T-helper 2 cell treated with Interferon-gamma antibody and Interleukin-4, amounts not matched to agents 100 ng/mL and 5 ng/mL, for 36 hours (primary cell): ENCODE measurements at regions not wholly inside any gene's neighbourhood (a gene's known extent, or its start where the extent isn't known, plus 50 kb on each side); places are given as distances from the start of the nearest gene placed in this dataset.

ENCODE experiments used
- intact Hi-C: fragments of 100-400 bp; cut with micrococcal nuclease; formaldehyde crosslinking; loops from one replicate; pipeline ENCODE4 v1.15.1; 2023

DNA sequence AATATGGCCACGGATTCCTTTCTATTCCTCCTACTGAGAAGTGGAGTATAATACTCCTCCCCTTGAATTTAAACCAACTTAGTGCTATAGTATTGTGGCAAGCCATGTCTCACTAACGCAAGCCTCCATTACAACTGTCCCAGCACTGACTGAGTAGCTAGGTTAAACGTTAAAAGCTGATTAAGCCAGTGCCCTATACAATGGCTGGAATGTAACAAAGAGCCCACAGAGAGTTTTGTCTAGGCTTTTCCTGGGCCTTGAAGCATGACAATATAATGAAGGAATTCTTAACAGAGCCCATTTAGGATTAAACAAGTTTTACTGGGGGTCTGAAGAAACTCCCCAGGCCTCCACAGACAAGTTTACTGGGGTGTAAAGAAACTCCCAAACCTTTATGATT is 254.5 kb upstream of the DACH1 start:
- intact Hi-C loops: no loop called here

DNA sequence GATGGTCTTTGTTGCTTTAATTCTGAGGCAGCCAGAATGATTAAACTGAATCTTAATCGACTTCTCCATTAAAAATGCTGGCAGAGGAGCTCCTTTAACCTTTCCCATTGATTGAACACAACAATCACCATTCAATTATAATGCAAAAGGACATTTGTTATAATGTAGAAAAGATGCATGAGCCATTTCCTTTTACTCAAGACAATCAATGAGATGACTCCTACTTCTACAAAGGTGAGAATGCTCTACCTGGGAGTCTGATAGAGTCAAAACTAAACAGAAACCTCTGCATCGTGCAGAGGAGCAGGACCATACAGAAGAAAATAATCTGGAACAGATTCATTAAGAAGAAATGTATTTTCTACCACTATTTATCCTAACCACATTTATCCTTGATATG is 253.6 kb upstream of the DACH1 start:
- intact Hi-C loops: no loop called here

DNA sequence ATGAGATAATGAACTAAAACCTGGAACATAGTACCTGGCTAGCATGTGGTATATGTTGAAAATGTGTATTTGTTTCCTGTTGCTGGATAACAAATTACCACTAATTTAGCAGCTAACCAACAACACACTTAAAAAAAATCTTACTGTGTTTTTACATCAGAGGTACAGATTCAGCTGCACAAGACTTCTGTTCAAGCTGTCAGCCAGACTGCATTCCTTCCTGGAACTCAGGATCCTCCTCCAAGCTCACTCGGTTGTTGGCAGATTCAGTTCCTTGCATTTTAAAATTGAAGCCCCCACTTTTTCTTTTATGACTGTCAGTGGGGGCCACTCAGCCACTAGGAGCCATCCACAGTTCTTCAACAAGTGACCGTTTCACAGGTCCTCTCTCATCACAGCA is 246.9 kb upstream of the DACH1 start:
- intact Hi-C loops: no loop called here

DNA sequence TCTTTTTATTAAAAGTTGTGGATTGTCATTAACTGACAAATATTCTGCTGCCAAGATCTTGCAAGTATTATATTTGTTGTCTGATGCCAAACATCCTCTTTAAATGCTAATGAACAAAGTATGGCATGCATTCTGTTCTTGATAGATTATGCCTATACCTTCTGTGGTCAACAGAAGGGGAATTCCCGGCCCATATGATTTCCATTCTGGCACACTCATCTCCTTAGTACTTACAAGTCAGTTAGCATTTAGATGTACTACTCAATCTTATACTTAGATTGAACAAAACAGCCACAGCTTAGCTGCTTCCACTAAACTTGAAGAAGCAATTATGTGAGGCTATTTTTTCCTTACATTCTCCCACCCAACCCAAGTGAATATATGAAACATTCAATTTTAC is 246.1 kb upstream of the DACH1 start:
- intact Hi-C loops: no loop called here

DNA sequence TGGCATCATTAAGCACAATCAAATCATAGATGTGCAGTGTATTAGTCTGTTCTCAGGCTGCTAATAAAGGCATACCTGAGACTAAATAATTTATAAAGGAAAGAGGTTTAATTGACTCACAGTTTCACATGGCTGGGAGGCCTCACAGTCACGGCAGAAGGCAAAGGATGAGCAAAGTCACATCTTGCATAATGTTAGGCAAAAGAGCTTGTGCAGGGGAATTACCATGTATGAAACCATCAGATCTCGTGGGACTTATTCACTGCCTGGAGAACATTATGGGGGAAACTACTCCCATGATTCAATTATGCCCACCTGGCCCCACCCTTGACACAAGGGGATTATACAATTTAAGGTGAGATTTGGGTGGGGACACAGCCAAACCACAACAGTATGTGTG is 245.2 kb upstream of the DACH1 start:
- intact Hi-C loops: no loop called here

DNA sequence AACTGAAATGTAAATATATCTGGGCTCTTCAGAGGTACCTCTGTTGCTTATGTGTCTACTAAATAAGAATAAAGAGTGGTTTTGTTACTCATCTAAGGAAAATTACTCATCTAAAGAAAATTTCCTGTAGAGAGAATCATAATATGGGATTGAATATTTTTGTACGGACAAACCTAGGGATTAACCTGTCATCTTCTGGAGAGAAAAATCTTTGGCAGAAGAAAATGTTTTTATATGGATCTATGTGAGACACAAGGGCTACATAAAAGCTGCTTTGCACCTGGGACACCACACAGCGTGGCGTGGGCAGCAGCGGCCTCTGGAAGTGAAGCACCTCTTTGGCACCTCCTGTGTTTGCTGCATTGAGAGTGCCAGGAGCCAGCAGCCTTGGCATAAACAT is 242.9 kb upstream of the DACH1 start:
- intact Hi-C loops: no loop called here

DNA sequence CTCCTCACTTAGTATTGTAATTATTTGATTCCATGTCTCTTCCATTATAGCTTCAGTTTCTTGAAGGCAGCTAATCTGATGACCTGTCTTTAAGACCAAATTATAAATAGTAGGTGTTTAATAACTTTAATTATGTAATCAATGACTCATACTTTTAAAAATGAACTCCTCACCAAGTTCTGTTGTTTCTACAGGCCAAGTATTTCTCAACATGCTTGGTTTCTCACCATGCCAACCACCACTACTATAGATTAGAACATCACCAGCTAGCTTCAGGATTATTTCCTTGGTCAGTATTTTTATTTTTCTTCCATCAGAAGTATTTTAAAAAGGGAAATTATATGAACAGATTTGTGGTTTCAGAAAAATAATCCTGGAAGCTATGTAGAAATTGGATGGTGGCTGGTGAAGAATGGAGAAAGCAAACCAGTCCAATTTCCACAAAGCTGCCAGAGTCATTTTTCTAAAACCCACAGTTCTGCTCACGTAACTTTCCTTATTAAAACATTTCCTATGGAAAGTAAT is 237.7 kb upstream of the DACH1 start:
- intact Hi-C loops: no loop called here

DNA sequence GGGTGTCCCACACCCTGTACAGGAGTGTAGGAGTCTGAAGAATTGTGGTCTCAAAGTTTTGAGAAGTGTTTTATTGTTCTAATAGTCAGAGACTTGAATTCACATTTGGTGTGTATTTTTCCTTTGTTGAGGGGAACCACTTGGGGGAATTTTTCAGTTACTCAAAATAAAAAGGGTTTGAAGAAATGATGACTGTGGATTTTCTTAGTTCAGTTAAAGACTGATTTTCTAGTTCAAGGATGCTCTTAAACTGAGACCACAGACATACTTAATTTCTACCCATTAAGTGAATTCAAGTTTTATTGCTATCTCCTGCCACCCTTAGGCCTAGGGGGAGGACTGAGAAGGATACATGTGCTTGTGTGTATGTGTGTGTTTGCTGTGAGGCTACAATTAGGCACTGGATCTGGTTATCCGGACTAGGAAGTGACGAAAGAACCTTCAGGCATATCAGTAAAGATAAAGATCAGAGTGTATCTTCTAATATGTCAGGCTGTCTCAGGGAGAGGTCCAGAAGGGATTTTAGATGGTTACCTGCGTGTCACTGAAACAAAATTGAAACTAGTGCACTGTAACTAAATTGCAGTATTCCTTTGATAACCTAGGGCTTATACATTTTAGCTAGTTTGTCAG is 234.9 kb upstream of the DACH1 start:
- intact Hi-C loops: no loop called here

DNA sequence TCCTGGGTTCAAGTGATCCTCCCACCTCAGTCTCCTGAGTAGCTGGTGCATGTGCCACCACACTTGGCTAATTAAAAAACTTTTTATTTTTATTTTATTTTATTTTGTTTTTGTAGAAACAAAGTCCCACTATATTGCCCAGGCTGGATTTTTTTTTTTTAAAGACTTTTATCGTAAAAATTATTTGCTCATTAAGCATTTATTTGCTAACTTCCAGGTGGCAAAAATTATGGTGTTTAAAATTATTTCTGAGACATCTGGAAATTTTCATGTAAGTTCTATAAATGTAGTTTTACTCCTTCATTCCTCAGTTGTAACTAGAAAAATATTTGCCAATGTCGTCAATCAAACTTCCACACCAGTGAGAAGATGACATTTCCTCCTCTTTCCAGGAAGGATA is 233.3 kb upstream of the DACH1 start:
- intact Hi-C loops: no loop called here

DNA sequence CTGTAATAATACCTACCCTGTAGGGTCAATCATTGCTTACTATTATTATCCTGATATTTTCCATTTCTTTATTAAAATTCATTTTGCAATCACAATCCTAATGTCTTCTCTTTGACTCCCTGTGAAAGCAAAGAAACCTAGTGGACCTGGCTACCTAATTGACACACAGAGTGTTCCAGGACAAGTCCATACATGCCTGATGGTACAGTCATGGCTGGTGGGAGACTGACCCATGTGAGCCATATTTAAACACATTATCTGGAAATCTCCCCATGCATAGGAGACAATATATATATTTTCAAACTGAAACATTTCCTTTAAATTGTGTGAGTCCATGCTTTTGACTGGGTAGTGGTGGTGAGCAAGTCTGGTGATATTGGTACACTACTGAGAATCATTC is 230.6 kb upstream of the DACH1 start:
- intact Hi-C loops: no loop called here

DNA sequence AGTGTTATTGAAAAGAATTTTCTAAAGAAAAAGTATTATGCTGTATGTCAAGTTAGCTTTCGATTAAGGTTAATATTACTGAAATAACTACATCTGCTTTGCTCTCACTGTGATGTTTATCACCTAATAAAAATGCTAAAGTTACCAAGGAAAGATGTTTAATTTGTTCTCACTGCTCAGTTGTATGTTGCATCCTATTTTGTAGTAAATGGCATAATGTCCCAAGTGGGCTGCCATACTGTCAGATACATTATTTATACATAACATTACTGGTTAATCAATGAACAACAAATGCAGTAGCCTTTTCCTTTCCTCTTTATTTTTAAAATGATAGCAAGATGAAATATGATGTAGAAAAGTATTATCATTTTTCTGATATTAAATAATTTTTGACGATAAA is 226.3 kb upstream of the DACH1 start:
- intact Hi-C loops: no loop called here

DNA sequence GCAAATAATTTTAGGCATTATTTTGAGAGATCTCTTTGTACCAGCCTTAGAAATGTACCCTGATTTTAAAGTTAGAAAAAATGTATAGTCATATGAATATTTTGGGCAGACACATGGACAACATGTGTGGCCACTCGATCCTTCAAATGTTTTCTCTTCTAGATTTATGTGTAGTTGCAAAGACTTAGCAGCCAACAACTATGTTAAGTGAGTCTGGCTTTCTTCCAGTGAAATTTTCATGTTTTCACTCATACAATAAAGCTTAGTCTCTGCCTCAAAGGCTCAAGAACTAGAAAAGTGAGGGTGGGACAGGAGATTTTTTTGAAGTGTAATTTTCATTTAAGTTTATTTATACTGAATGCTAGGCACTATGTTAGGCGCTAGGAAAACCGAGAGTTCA is 207.7 kb upstream of the DACH1 start:
- intact Hi-C loops: no loop called here

DNA sequence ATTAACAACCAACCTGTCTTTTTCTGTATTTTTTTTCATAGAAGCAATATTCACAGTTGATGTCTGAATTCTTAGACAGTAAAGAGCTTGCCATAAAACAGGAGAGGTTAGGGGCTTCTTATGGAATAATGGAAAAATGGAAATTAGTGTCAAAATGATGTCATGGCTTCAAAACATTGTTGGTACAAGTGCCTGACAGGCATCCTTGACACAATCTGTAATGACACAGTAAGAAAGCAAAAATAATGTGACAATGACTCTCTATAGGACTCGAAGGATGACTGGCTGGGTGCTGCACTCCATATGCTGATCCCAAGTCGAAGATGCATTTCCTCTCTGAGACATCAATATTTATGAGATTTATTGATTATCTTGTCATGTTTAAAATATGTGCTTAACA is 205.3 kb upstream of the DACH1 start:
- intact Hi-C loops: no loop called here

DNA sequence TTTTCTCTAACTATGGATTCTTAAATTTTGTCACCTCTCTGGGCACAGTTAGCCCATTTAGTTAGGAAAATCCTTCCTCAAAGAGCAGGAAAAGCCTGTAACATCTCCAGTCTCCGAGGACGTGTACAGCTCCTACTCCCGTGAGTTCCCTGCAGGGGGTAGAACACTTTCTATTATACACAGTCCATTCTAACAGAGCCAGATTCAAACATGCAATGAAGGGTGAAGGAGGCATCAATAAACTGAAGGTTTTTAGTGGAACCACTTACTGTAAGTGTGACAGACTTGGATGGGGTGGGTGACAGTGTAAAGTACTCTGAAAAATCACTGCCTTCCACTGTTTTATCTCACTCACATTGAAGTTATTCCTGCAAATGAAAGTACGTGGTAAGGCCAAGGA is 204.7 kb upstream of the DACH1 start:
- intact Hi-C loops: no loop called here

DNA sequence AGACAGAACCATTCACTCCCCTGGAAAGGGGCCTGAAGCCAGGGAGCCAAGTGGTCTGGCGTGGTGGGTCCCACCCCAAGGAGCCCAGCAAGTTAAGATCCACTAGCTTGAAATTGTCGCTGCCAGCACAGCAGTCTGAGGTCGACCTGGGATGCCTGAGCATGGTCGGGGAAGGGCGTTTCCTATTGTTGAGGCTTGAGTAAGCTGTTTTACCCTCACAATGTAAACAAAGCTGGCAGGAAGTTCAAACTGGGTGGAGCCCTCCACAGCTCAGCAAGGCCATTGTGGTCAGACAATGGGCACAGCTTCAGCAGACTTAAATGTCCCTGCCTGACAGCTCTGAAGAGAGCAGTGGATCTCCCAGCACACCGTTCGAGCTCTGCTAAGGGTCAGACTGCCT is 195.6 kb upstream of the DACH1 start:
- intact Hi-C loops: no loop called here

DNA sequence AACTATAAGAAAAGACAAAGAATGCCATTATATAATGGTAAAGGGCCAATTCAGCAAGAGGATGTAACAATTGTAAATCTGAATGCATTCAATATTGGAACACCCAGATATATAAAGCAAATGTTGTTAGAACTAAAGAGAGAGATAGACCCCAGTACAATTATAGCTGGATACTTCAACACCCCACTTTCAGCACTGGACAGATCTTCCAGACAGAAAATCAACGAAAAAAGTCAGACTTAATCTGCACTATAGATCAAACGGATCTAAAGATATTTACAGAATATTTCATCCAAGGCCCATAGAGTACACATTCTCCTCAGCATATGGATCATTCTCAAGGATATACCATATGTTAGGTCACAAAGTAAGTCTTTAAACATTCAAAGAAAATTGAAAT is 194.6 kb upstream of the DACH1 start:
- intact Hi-C loops: no loop called here

DNA sequence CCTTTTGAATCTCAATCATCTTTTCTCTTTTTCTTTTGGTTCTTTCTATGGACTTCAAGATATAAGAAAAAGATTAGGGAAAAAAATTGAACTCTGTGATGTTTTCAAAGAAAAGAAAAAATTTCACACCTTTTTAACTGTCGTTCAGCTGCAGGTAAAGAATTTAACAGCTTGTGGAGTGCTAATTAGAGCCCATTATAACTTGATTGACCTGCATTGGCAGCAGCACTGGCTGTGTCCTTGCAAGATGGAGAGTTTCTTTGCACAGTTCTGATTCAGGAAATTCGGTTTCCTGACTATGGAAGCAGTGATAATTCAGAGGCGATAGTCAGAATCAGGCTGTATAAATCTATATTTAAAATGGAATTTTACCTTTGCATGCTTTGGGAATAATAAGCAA is 183.2 kb upstream of the DACH1 start:
- intact Hi-C loops: no loop called here

DNA sequence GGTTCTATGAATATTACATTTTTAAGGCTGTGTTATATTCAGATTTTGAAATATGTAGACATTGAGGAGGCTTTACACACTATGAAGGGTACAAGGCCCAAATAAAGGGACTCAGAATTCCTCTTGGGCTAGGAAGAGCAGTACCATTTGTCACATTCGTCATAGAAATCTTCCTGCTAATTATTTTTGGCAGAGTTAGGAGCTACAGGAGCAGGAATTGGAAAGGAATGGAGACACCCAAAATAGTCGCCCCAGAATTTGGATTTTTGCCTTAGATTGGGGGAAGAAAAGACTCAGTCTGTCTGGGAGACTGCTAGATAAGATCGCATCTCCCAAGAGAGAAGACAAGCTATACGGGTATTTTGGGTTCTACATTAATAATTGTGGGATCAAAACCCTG is 176.4 kb upstream of the DACH1 start:
- intact Hi-C loops: no loop called here

DNA sequence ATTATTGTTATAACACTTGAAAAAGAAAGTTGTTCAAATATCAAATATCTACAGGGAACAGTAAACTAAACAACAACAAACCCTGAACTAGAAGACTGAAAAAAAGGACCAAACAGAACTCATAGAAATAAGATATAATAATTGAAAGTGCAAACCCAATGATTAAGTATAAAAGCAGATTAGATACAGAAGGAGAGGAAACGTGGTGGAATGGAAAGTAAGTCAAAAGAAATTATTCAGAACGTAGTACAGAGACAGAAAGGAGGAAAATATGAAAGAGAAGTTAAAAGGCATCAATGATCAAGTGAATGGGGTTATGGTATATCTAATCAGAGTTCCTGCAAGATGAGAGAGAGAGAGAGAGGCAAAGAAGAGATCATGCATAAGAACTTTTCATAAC is 174.2 kb upstream of the DACH1 start:
- intact Hi-C loops: no loop called here

DNA sequence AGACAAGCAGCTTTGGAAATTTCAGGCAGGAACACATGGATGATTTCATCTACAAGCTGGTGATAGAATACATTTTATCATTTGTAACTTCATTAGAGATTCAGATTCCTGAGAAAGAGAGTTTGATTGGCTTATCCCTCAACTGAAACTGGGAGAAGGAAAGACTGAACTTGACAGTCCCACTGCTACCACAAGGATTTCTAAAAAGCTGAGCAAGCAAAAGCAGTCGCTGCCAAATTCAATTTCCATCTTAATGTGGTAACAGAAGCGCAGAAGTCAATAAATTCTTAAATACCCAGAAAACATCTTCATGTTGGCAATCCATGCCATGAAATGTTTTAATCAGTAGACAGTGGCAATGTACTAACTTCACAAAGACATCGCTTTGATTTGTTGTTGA is 172.1 kb upstream of the DACH1 start:
- intact Hi-C loops: no loop called here

DNA sequence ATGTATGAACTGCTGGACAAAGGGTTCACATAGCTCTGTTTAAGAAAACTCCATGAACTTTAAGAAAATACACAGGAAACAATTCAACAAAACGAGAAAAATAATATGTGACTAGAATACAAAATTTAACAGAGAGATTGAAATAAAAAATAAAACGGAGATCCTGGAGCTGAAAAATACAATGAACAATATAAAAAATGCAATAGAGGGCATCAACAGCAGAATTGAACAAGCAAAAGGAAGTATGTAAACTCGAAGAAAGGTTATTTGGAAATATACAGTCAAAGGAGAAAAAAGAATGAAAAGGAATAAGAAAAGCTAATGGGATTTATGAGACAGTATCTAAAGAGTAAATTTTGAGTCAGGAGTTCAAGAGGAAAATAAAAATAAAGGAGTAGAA is 163.0 kb upstream of the DACH1 start:
- intact Hi-C loops: no loop called here

DNA sequence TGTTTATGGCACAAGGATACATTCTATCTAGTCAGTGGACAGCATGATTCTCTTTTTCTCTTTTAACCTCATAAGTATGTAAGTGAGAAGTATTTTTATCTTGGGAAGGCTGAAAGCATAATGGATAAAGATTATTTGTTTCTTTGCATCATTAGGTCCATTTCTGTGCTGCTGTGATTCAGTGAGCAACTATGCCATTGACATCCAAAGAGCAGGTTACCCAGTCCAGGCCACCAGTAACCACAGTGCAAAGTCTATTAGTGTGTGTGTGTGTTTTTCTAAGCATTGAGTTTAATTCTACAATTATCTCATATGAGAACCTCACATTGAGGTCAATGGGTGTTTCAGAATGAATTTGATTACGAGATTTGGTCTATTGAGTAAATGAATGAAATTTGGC is 158.8 kb upstream of the DACH1 start:
- intact Hi-C loops: no loop called here

DNA sequence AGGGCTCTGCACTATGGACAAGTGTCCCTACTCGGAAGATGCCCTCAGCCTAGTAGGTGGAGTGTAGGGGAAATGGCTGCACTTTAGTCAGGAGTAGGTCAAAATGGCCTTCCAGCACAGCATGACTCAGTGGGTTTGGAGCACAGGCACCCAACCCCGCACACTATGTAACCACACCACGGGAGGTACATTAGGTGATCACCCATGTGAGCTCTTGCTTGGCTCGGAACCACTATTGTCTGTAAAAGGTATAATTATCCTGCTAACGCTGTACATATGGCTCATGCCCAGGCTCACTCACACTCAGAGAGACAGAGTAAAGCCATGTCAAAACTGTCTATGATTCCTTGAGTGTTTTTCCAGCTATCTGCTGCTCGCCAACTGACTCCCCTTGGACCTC is 156.9 kb upstream of the DACH1 start:
- intact Hi-C loops: no loop called here

DNA sequence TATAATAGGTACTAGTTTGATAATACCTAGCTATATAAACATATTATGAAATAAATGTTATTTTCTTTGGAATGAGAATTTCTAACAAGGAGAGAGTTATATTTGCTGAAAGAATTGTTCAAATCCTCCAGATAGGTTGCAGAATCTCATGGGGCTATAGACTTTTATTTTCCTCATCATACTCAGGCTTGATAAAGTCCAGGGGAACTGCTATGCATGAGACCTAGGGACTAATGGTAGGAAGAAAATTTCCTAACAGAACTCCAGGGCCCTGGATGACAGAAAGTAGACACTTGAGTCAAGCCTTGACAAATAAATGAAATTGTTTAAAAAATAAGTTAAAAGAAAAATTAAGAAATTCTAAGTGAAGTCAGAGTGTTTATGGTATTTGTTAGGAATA is 138.5 kb upstream of the DACH1 start:
- intact Hi-C loops: no loop called here
